ENCODE measurements at regions not wholly inside any gene's neighbourhood (a gene's known extent, or its start where the extent isn't known, plus 50 kb on each side); places are given as distances from the start of the nearest gene placed in this dataset.

GRCh38 chr12:65517656-65518210 lies 239.2 kb downstream of the MSRB3 start:
- FAIRE-seq, result no peak
- DNase-seq (ENCODE audit: insufficient read length, low spot score), result no peak

GRCh38 chr12:65518771-65519170 lies 240.3 kb downstream of the MSRB3 start:
- FAIRE-seq, result no peak
- no peak for DNase-seq (ENCODE audit: insufficient read length, low spot score)

- DNase-seq (ENCODE audit: insufficient read length, low spot score), result no peak
- FAIRE-seq, result no peak
Measured at GRCh38 chr12:65520658-65521057, 242.2 kb downstream of the MSRB3 start.

- FAIRE-seq, result no peak
- no peak for DNase-seq (ENCODE audit: insufficient read length, low spot score)
Measured at GRCh38 chr12:65522956-65523860, 244.7 kb downstream of the MSRB3 start.

GRCh38 chr12:65524666-65525065 lies 246.2 kb downstream of the MSRB3 start:
- FAIRE-seq (no peak), DNase-seq (ENCODE audit: insufficient read length, low spot score) (no peak)

- FAIRE-seq, result no peak
- DNase-seq (ENCODE audit: insufficient read length, low spot score), result no peak
Measured at GRCh38 chr12:65525491-65526141, 247.1 kb downstream of the MSRB3 start.

- FAIRE-seq (no peak), DNase-seq (ENCODE audit: insufficient read length, low spot score) (no peak)
Measured at GRCh38 chr12:65526311-65526710, 247.8 kb downstream of the MSRB3 start.

- DNase-seq (ENCODE audit: insufficient read length, low spot score), result no peak
- no peak for FAIRE-seq
Measured at GRCh38 chr12:65528127-65528526, 249.6 kb downstream of the MSRB3 start.

GRCh38 chr12:65529106-65529505 lies 250.6 kb downstream of the MSRB3 start:
- DNase-seq (ENCODE audit: insufficient read length, low spot score) (no peak), FAIRE-seq (no peak)

GRCh38 chr12:65529771-65530435 lies 251.4 kb downstream of the MSRB3 start:
- FAIRE-seq, result no peak

GRCh38 chr12:65532162-65532561 lies 253.7 kb downstream of the MSRB3 start:
- DNase-seq (ENCODE audit: insufficient read length, low spot score) (no peak), FAIRE-seq (no peak)

More at GRCh38 chr12:65529771-65530435, 251.4 kb downstream of the MSRB3 start:
- DNase-seq (ENCODE audit: insufficient read length, low spot score), result no peak

GRCh38 chr12:65532764-65533163 lies 254.3 kb downstream of the MSRB3 start:
- no peak for FAIRE-seq
- no peak for DNase-seq (ENCODE audit: insufficient read length, low spot score)

GRCh38 chr12:65533177-65533883 lies 254.8 kb downstream of the MSRB3 start:
- DNase-seq (ENCODE audit: insufficient read length, low spot score) (no peak), FAIRE-seq (no peak)

GRCh38 chr12:65534238-65534841 lies 255.9 kb downstream of the MSRB3 start:
- no peak for DNase-seq (ENCODE audit: insufficient read length, low spot score)
- no peak for FAIRE-seq

- FAIRE-seq (no peak), DNase-seq (ENCODE audit: insufficient read length, low spot score) (no peak)
Measured at GRCh38 chr12:65535946-65536345, 257.5 kb downstream of the MSRB3 start.

GRCh38 chr12:65536351-65536750 lies 257.9 kb downstream of the MSRB3 start:
- no peak for DNase-seq (ENCODE audit: insufficient read length, low spot score)
- FAIRE-seq, result no peak

- FAIRE-seq, result no peak
- DNase-seq (ENCODE audit: insufficient read length, low spot score), result no peak
Measured at GRCh38 chr12:65536876-65537681, 258.6 kb downstream of the MSRB3 start.

GRCh38 chr12:65537978-65538377 lies 259.5 kb downstream of the MSRB3 start:
- FAIRE-seq, result no peak
- no peak for DNase-seq (ENCODE audit: insufficient read length, low spot score)

GRCh38 chr12:65539023-65539422 lies 260.5 kb downstream of the MSRB3 start:
- DNase-seq (ENCODE audit: insufficient read length, low spot score) (no peak), FAIRE-seq (no peak)

All from GM19239 (cell line).